C4-2B (cell line): ENCODE measurements at regions not wholly inside any gene's neighbourhood (a gene's known extent, or its start where the extent isn't known, plus 50 kb on each side); places are given as distances from the start of the nearest gene placed in this dataset.
A peak's percentile ranks its signal among the peaks of the same experiment; 100 is the strongest.

ENCODE experiments used
- H3K27ac ChIP-seq: fragments of 450-650 bp; 2 replicates; pipeline ENCODE4 v1.5.1; 2017
- ZFX ChIP-seq: fragments of 450-650 bp; IDR thresholded peaks from 2 replicates; pipeline ENCODE4 v1.6.1; 2017
- TF ChIP-seq, protein P1 (sequence below): fragments of 450-650 bp; conservative IDR thresholded peaks from 2 replicates; pipeline ENCODE4 v1.5.1; 2017; ENCODE audit warnings: mild to moderate bottlenecking

DNA sequence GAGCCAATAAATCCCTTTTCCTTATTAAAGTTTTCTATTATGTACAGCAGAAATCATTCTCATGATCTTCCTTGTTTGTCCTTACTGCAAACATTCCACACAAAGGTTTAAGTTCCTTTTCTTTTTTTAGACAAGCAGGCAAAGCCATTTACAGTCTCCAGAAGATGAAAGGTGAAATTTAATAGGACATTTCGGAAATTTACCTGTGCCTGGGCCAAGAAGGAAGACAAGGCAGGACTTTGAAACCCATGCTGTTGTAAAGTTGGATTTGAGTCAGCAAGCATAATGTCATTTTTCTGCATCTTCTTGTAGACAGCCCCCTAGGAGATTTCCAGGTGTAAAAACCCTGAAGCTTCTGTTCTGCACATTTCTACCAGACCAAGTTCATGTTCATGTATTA, 188.1 kb downstream of the PAPSS1 start:
- TF ChIP-seq, protein P1, sequence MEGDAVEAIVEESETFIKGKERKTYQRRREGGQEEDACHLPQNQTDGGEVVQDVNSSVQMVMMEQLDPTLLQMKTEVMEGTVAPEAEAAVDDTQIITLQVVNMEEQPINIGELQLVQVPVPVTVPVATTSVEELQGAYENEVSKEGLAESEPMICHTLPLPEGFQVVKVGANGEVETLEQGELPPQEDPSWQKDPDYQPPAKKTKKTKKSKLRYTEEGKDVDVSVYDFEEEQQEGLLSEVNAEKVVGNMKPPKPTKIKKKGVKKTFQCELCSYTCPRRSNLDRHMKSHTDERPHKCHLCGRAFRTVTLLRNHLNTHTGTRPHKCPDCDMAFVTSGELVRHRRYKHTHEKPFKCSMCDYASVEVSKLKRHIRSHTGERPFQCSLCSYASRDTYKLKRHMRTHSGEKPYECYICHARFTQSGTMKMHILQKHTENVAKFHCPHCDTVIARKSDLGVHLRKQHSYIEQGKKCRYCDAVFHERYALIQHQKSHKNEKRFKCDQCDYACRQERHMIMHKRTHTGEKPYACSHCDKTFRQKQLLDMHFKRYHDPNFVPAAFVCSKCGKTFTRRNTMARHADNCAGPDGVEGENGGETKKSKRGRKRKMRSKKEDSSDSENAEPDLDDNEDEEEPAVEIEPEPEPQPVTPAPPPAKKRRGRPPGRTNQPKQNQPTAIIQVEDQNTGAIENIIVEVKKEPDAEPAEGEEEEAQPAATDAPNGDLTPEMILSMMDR = no peak
- no peak for TF ChIP-seq ZFX
- no peak overlapping the region; the same call in 1 of the 2 replicates for H3K27ac ChIP-seq

DNA sequence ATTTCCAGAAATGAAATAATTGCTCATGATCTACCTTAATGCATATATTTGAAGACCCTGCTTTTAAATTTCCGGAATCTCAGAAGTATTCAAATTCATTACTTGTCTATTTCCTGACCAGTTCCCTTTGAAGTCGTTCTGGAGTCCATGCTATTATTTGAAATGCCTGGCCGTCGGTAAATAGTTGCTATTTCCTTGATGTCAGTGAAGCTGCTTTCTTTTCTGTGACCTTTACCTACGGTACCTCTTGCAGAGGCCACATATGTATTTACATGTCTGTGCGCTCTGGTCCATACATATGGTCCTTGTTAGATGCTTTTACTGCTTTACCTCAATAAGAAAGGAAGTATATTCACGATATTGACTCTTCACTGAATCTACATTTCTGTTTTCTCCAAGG, 199.7 kb downstream of the PAPSS1 start:
- TF ChIP-seq, protein P1 = no peak
- no peak for TF ChIP-seq ZFX
- no peak overlapping the region for H3K27ac ChIP-seq

DNA sequence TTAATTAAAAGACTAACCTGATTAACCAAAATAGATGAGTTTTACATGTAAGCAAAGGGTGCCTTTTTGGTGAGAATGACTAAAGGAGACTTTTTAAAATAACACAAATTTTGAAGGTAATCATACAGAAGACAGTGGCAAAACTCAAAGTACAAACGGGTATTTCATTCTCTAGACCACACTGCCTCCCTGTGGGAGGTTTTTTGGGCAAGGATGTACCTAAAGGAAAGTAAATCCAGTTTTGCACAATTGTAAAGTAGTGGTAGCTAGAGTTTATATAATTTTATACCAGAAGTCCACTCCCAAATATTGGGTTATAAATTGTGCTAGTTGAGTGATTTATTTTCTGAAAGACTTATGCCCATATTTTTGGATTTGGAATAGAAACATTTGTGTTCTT, 201.0 kb downstream of the PAPSS1 start:
- TF ChIP-seq, protein P1 = peak; percentile 57
- no peak for TF ChIP-seq ZFX
- H3K27ac ChIP-seq = no peak overlapping the region

DNA sequence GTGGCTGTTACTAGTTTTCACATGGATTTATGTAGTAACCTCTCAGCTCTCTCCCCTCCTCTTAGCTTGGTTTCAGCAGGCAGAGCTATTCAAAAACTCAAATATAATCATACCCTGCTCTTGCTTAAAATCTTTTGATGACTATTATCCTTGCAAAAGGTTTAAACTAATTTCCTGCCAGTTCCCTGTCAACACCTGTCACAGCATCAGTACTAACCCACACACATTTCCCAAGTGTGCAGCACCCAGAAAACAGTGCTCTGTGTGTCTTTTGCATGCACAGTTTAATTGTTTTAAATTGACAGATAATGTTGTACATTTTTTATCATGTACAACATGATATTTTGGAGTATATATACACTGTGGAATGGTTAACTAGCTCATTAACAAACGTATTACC, 202.0 kb downstream of the PAPSS1 start:
- H3K27ac ChIP-seq = no peak overlapping the region
- no peak for TF ChIP-seq ZFX
- TF ChIP-seq, protein P1 = no peak

DNA sequence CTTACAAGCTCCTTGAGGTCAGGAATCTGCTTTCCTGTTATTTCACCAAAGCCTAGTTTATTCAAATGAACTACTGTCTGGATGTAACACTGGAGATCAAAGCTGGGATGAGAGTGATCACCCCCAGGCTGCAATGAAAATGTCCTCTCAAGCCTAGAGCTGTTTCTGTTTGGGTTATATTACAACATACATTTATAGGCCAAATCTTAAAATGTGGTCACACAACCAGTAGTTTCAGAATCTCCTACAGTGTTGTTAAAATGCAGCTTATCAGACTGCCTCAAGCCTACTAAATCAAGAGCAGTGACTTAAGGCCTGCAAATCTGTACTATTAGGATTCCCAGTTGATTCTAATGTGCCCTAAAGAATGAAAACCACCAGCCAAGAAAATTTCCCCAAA, 207.5 kb downstream of the PAPSS1 start:
- no peak for TF ChIP-seq ZFX
- TF ChIP-seq, protein P1 = no peak

DNA sequence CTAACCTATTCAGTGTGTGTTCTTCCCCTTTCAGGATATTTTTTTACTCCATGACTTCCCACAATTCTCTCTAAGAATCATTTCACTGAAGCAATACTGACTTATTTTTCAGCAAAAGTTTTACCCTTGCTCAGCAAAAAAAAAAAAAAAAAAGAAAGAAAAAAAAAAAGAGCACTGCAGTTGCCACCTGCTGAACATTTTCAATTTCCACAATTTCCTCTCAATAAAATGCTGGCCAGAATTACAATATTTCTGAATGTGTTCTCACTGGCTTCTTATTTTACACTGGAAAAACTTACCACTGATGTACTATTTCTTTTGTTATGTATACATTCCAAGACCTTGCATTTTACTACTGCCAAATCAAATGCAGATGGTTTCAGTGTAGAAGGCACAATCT, 210.4 kb downstream of the PAPSS1 start:
- TF ChIP-seq ZFX = no peak
- TF ChIP-seq, protein P1 = no peak

More for the DNA sequence above, 207.5 kb downstream of the PAPSS1 start:
- H3K27ac ChIP-seq = no peak overlapping the region

DNA sequence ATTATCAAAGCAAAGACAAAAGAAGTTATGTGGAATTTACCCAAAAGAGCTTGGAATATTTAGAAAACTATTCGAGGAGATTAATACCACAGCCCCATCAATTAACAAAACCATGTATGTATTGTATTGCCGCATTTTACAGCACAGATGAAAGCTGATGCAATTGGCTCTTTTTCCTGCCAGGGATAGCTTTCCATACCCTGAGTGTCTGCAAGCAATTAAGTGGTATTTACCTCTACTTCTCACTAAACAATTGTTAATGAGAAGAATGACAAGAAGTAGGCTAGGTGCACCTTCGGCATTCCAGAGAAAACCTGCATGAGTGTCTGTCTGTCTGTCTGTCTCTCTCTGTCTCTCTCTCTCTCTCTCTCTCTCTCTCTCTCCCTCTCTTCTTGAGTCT, 219.5 kb downstream of the PAPSS1 start:
- no peak overlapping the region for H3K27ac ChIP-seq
- TF ChIP-seq, protein P1 = no peak
- TF ChIP-seq ZFX = no peak

More for the DNA sequence above, 210.4 kb downstream of the PAPSS1 start:
- no peak overlapping the region for H3K27ac ChIP-seq
